OCI-LY7 (cell line): ENCODE measurements at regions not wholly inside any gene's neighbourhood (a gene's known extent, or its start where the extent isn't known, plus 50 kb on each side); places are given as distances from the start of the nearest gene placed in this dataset.
"Not testable (repeated sequence)": the region's sequence is repeated elsewhere in the genome, so short reads cannot be mapped to it uniquely, and the experiment has no call there.

Experiments used
- BruUV-seq: library from RNA; stranded (reverse); fragments of 400-500 nt; replicated peaks from 2 replicates; lab custom pipeline; 2021; lab: Mats Ljungman, UMichigan
- CTCF ChIA-PET: fragments of 300-600 bp; sonication (Branson Sonifier 250); formaldehyde crosslinking; loops from one replicate; lab custom pipeline; 2022; ENCODE audit warnings: antibody characterized with exemption; ENCODE audit not compliant: unreplicated experiment; lab: Charles Lee
- POLR2A ChIA-PET: fragments of 300-600 bp; sonication (Branson Sonifier 250); formaldehyde crosslinking; loops from one replicate; lab custom pipeline; 2022; ENCODE audit warnings: antibody characterized with exemption; lab: Charles Lee
- DNase-seq: peaks from one replicate; pipeline ENCODE4 v3.0.0-alpha.2; 2015; ENCODE audit warnings: low spot score
- H2AFZ ChIP-seq: fragments of 200-600 bp; sonication (generic), shearing (Covaris generic); 2 replicates; pipeline ENCODE4 v1.6.1; 2014; ENCODE audit warnings: mild to moderate bottlenecking, antibody characterized with exemption, low read length, moderate library complexity
- H3K27ac ChIP-seq: fragments of 200-600 bp; sonication (generic); 2 replicates; pipeline ENCODE4 v1.5.1; 2014; ENCODE audit warnings: mixed run types, low read depth, mild to moderate bottlenecking, moderate library complexity, low read length, inconsistent platforms; ENCODE audit not compliant: poor library complexity, severe bottlenecking
- H3K36me3 ChIP-seq: fragments of 200-600 bp; sonication (generic); 2 replicates; pipeline ENCODE4 v1.6.1; 2014; ENCODE audit warnings: mild to moderate bottlenecking, antibody characterized with exemption, low read length, moderate library complexity, mixed read lengths; ENCODE audit not compliant: insufficient read depth
- H3K4me1 ChIP-seq: fragments of 200-600 bp; sonication (generic); 2 replicates; pipeline ENCODE4 v1.5.1; 2014; ENCODE audit warnings: mild to moderate bottlenecking, low read length; ENCODE audit not compliant: insufficient read depth, poor library complexity, severe bottlenecking
- H3K4me2 ChIP-seq: fragments of 200-600 bp; sonication (generic); 2 replicates; pipeline ENCODE4 v1.6.1; 2014; ENCODE audit warnings: mild to moderate bottlenecking, low read length
- H3K4me3 ChIP-seq: fragments of 200-600 bp; sonication (generic); 2 replicates; pipeline ENCODE4 v1.5.1; 2014; ENCODE audit warnings: mild to moderate bottlenecking, low read depth, low read length; ENCODE audit not compliant: poor library complexity, severe bottlenecking
- H3K79me2 ChIP-seq: fragments of 200-600 bp; sonication (generic); 2 replicates; pipeline ENCODE4 v1.6.1; 2016; ENCODE audit warnings: low read depth, mild to moderate bottlenecking, low read length, moderate library complexity, mixed read lengths; ENCODE audit not compliant: insufficient read depth
- H3K9me2 ChIP-seq: fragments of 200-600 bp; sonication (generic); 2 replicates; pipeline ENCODE4 v1.6.1; 2016; ENCODE audit warnings: mild to moderate bottlenecking, low read length, mixed read lengths; ENCODE audit not compliant: insufficient read depth
- H3K9me3 ChIP-seq: fragments of 200-600 bp; sonication (generic); 2 replicates; pipeline ENCODE4 v1.6.1; 2014; ENCODE audit warnings: mild to moderate bottlenecking, mixed run types, low read length, mixed read lengths
- H4K20me1 ChIP-seq: fragments of 200-600 bp; sonication (generic); 2 replicates; pipeline ENCODE4 v1.6.1; 2014; ENCODE audit warnings: mild to moderate bottlenecking, antibody characterized with exemption, low read length, moderate library complexity, mixed read lengths; ENCODE audit not compliant: insufficient read depth
- EZH2phosphoT487 ChIP-seq: fragments of 200-600 bp; sonication (generic); IDR thresholded peaks from 2 replicates; pipeline ENCODE4 v1.6.1; 2018; ENCODE audit warnings: low read depth, borderline replicate concordance, mild to moderate bottlenecking, mixed run types, antibody characterized with exemption, low read length, moderate library complexity, mixed read lengths
- intact Hi-C: fragments of 100-400 bp; cut with micrococcal nuclease; formaldehyde crosslinking; loops from one replicate; pipeline ENCODE4 v1.10.0; 2022; ENCODE audit not compliant: unreplicated experiment
- TF ChIP-seq, protein P1 (sequence below): fragments of 200-600 bp; sonication (generic); conservative IDR thresholded peaks from 2 replicates; pipeline ENCODE4 v1.5.1; 2014; ENCODE audit warnings: mild to moderate bottlenecking, antibody characterized with exemption, low read length, moderate library complexity, mixed read lengths

- no peaks in the 10 kb centered on the region for H3K79me2 ChIP-seq
- ChIA-PET POLR2A (no interaction called here), CTCF (no interaction called here)
- DNase-seq, result no peak
- H3K4me3 ChIP-seq, result no peak overlapping the region
- H4K20me1 ChIP-seq, result no peaks in the 10 kb centered on the region
- no peaks in the 10 kb centered on the region for H3K36me3 ChIP-seq
- H3K9me3 ChIP-seq, result no peaks in the 10 kb centered on the region
- H2AFZ ChIP-seq, result no peak overlapping the region
- H3K9me2 ChIP-seq, result no peaks in the 10 kb centered on the region
- no peak for TF ChIP-seq EZH2phosphoT487
- TF ChIP-seq, protein P1, sequence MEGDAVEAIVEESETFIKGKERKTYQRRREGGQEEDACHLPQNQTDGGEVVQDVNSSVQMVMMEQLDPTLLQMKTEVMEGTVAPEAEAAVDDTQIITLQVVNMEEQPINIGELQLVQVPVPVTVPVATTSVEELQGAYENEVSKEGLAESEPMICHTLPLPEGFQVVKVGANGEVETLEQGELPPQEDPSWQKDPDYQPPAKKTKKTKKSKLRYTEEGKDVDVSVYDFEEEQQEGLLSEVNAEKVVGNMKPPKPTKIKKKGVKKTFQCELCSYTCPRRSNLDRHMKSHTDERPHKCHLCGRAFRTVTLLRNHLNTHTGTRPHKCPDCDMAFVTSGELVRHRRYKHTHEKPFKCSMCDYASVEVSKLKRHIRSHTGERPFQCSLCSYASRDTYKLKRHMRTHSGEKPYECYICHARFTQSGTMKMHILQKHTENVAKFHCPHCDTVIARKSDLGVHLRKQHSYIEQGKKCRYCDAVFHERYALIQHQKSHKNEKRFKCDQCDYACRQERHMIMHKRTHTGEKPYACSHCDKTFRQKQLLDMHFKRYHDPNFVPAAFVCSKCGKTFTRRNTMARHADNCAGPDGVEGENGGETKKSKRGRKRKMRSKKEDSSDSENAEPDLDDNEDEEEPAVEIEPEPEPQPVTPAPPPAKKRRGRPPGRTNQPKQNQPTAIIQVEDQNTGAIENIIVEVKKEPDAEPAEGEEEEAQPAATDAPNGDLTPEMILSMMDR, result no peak
- H3K27ac ChIP-seq, result no peak overlapping the region
- H3K4me2 ChIP-seq, result no peak overlapping the region
- no peaks in the 10 kb centered on the region for H3K4me1 ChIP-seq
- intact Hi-C loops, result no loop called here
- BruUV-seq, result no TSS peak
Observed at GRCh38 chr2:239801404-239802184, 223.5 kb downstream of the NDUFA10 start.

GRCh38 chr2:239800785-239801386, 224.3 kb downstream of the NDUFA10 start:
- intact Hi-C loops, result no loop called here
- Histone ChIP-seq H4K20me1 (no peaks in the 10 kb centered on the region), H3K4me2 (no peak overlapping the region), H2AFZ (no peak overlapping the region), H3K4me1 (no peaks in the 10 kb centered on the region), H3K9me3 (no peaks in the 10 kb centered on the region), H3K27ac (no peak overlapping the region), H3K36me3 (no peaks in the 10 kb centered on the region), H3K79me2 (no peaks in the 10 kb centered on the region), H3K4me3 (no peak overlapping the region), H3K9me2 (no peaks in the 10 kb centered on the region)
- ChIA-PET POLR2A (no interaction called here), CTCF (no interaction called here)
- TF ChIP-seq EZH2phosphoT487, result no peak
- TF ChIP-seq, protein P1, result no peak
- DNase-seq, result no peak
- no TSS peak for BruUV-seq

DNA sequence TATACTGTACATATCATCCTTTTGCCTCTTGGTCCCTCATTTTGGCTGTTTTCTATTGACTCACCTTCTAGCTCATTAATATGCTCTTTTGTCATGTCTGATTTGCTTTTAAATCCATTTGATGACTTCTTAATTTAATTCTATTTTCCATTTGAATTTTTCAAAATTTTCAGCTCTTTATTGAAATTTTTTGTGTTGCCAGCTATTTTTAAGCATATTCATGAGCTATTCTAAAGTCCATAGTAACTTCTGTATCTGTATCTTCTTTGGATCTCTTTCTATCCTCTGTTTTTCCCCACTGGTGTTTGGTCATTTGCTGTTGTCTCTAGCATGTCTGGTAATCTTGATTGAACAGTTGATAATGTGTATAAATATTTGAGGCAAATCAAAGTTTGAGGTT, 227.8 kb downstream of the NDUFA10 start:
- BruUV-seq, result no TSS peak

GRCh38 chr2:239795761-239796160, 229.4 kb downstream of the NDUFA10 start:
- H4K20me1 ChIP-seq, H3K4me3 ChIP-seq, CTCF ChIA-PET, H2AFZ ChIP-seq, H3K27ac ChIP-seq, BruUV-seq, H3K79me2 ChIP-seq, H3K4me2 ChIP-seq, H3K4me1 ChIP-seq, H3K36me3 ChIP-seq, H3K9me3 ChIP-seq, H3K9me2 ChIP-seq, intact Hi-C loops, DNase-seq, POLR2A ChIA-PET: not testable (repeated sequence)

More for the DNA sequence above, 227.8 kb downstream of the NDUFA10 start:
- no peak for TF ChIP-seq EZH2phosphoT487
- TF ChIP-seq, protein P1, result no peak
- Histone ChIP-seq H3K27ac (no peak overlapping the region), H3K4me2 (no peak overlapping the region), H2AFZ (no peak overlapping the region), H3K36me3 (no peaks in the 10 kb centered on the region), H4K20me1 (no peaks in the 10 kb centered on the region), H3K9me3 (no peaks in the 10 kb centered on the region), H3K4me3 (no peak overlapping the region), H3K79me2 (no peaks in the 10 kb centered on the region), H3K4me1 (no peaks in the 10 kb centered on the region), H3K9me2 (no peaks in the 10 kb centered on the region)
- CTCF ChIA-PET, result no interaction called here
- no peak for DNase-seq
- POLR2A ChIA-PET, result interaction anchor here (0.7 kb wide), 1 partner anchor 10 kb away, joined by 3 read pairs; no protein-coding TSS in a partner anchor
- intact Hi-C loops, result no loop called here
